HL-60 (cell line): ENCODE measurements at regions not wholly inside any gene's neighbourhood (a gene's known extent, or its start where the extent isn't known, plus 50 kb on each side); places are given as distances from the start of the nearest gene placed in this dataset.

Source experiments
- DNase-seq, 2 experiments: peaks; one replicate each; pipeline ENCODE4 v3.0.0-alpha.2; 2010 to 2020; ENCODE audit warnings: low read depth in 1 of 2, low spot score in 1 of 2
- H3K27ac ChIP-seq: fragments of 250-450 bp; sonication (Bioruptor Pico); replicated peaks from 2 replicates; pipeline ENCODE4 v1.5.1; 2020; ENCODE audit warnings: mild to moderate bottlenecking, moderate library complexity
- H3K27me3 ChIP-seq: fragments of 250-450 bp; sonication (Bioruptor Pico); 2 replicates; pipeline ENCODE4 v1.5.1; 2021; ENCODE audit warnings: mild to moderate bottlenecking, moderate library complexity; ENCODE audit not compliant: insufficient read depth, poor library complexity, severe bottlenecking
- H3K4me3 ChIP-seq: replicated peaks from 2 replicates; pipeline ENCODE4 v1.5.1; 2011; ENCODE audit warnings: mild to moderate bottlenecking, control low read depth, low read length; ENCODE audit not compliant: insufficient read depth
- GABPA ChIP-seq: IDR thresholded peaks from 2 replicates; pipeline ENCODE4 v1.6.1; 2012; ENCODE audit warnings: low read depth
- POLR2AphosphoS5 ChIP-seq: IDR thresholded peaks from 2 replicates; pipeline ENCODE4 v1.6.1; 2012; ENCODE audit warnings: low read depth
- SPI1 ChIP-seq: IDR thresholded peaks from 2 replicates; pipeline ENCODE4 v1.6.1; 2012; ENCODE audit warnings: low read depth, mild to moderate bottlenecking, borderline replicate concordance
- TF ChIP-seq, protein P1 (sequence below): IDR thresholded peaks from one replicate; pipeline ENCODE4 v1.5.1; 2011; ENCODE audit warnings: low read length, control low read depth, inconsistent platforms; ENCODE audit not compliant: insufficient read depth
- TF ChIP-seq, protein P2 (sequence below): IDR thresholded peaks from 2 replicates; pipeline ENCODE4 v1.6.1; 2012; ENCODE audit warnings: low read depth; ENCODE audit not compliant: insufficient replicate concordance

DNA sequence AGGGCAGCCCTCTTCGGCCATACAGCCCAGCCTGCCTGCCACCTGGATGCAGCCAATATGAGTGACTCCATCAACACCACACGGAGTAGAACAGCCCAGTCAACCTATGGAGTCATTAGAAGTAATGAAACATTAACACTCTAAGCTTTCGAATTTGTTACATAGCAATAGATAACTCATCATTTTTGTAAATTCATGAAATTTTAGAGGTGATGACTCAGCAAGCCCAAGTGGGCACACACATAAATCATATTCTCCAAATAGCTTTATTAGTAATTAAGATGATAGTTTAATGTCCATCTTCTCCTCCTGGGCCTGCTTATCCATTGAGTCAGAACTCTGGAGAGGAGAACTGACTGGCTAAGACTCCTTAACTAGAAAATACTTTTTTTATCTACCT, 335.0 kb upstream of the KCNH8 start:
- TF ChIP-seq POLR2AphosphoS5 (no peak), SPI1 (no peak)
- no peak overlapping the region for H3K27ac ChIP-seq
- no peak for DNase-seq
- H3K4me3 ChIP-seq = no peak overlapping the region
- no peaks in the 10 kb centered on the region for H3K27me3 ChIP-seq

DNA sequence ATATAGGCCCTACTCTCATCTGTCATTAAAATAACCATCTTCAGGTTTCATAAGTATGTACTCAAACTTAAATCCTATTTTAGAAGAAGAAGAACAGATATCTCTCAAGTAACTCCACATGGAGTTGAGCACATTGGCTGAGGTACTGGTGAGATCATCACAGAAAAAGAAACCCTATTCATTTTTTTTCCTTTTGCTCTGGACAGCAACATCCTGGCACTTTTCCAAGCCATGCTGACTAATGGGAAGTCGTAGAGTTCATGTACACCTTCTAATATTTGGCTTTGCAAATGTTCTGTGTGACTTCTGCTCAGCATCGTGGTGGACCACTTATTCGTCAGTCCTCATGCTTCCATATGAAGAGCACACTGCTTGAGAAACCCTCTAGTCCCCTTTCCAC, 336.0 kb upstream of the KCNH8 start:
- no peak overlapping the region for H3K4me3 ChIP-seq
- no peaks in the 10 kb centered on the region for H3K27me3 ChIP-seq
- no peak overlapping the region for H3K27ac ChIP-seq
- DNase-seq = no peak
- TF ChIP-seq, protein P1, sequence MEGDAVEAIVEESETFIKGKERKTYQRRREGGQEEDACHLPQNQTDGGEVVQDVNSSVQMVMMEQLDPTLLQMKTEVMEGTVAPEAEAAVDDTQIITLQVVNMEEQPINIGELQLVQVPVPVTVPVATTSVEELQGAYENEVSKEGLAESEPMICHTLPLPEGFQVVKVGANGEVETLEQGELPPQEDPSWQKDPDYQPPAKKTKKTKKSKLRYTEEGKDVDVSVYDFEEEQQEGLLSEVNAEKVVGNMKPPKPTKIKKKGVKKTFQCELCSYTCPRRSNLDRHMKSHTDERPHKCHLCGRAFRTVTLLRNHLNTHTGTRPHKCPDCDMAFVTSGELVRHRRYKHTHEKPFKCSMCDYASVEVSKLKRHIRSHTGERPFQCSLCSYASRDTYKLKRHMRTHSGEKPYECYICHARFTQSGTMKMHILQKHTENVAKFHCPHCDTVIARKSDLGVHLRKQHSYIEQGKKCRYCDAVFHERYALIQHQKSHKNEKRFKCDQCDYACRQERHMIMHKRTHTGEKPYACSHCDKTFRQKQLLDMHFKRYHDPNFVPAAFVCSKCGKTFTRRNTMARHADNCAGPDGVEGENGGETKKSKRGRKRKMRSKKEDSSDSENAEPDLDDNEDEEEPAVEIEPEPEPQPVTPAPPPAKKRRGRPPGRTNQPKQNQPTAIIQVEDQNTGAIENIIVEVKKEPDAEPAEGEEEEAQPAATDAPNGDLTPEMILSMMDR = no peak
- TF ChIP-seq, protein P2, sequence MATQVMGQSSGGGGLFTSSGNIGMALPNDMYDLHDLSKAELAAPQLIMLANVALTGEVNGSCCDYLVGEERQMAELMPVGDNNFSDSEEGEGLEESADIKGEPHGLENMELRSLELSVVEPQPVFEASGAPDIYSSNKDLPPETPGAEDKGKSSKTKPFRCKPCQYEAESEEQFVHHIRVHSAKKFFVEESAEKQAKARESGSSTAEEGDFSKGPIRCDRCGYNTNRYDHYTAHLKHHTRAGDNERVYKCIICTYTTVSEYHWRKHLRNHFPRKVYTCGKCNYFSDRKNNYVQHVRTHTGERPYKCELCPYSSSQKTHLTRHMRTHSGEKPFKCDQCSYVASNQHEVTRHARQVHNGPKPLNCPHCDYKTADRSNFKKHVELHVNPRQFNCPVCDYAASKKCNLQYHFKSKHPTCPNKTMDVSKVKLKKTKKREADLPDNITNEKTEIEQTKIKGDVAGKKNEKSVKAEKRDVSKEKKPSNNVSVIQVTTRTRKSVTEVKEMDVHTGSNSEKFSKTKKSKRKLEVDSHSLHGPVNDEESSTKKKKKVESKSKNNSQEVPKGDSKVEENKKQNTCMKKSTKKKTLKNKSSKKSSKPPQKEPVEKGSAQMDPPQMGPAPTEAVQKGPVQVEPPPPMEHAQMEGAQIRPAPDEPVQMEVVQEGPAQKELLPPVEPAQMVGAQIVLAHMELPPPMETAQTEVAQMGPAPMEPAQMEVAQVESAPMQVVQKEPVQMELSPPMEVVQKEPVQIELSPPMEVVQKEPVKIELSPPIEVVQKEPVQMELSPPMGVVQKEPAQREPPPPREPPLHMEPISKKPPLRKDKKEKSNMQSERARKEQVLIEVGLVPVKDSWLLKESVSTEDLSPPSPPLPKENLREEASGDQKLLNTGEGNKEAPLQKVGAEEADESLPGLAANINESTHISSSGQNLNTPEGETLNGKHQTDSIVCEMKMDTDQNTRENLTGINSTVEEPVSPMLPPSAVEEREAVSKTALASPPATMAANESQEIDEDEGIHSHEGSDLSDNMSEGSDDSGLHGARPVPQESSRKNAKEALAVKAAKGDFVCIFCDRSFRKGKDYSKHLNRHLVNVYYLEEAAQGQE = peak; percentile 52
- TF ChIP-seq GABPA (no peak), POLR2AphosphoS5 (no peak), SPI1 (no peak)

DNA sequence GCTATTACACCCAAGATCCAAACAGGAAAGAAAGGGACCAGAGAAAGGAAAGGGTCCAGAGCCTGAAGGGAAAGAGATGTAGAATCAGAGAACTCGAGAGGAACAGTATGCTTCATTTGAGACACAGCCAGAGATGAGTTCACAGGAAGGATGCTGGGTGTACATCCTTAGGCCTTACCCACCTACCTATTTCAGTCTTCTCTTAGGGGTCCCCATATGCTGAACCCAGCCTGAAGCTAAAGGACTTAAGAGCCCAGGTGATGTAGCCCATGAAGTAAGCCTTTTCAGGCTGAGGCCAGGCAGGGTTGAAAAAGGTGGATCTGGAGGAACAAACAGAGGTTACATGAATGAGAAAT, 338.0 kb upstream of the KCNH8 start:
- no peaks in the 10 kb centered on the region for H3K27me3 ChIP-seq
- no peak overlapping the region for H3K4me3 ChIP-seq
- DNase-seq = no peak
- no peak overlapping the region for H3K27ac ChIP-seq
- TF ChIP-seq, protein P1 = no peak
- TF ChIP-seq POLR2AphosphoS5 = no peak
- no peak for TF ChIP-seq GABPA
- TF ChIP-seq, protein P2 = no peak
- no peak for TF ChIP-seq SPI1

DNA sequence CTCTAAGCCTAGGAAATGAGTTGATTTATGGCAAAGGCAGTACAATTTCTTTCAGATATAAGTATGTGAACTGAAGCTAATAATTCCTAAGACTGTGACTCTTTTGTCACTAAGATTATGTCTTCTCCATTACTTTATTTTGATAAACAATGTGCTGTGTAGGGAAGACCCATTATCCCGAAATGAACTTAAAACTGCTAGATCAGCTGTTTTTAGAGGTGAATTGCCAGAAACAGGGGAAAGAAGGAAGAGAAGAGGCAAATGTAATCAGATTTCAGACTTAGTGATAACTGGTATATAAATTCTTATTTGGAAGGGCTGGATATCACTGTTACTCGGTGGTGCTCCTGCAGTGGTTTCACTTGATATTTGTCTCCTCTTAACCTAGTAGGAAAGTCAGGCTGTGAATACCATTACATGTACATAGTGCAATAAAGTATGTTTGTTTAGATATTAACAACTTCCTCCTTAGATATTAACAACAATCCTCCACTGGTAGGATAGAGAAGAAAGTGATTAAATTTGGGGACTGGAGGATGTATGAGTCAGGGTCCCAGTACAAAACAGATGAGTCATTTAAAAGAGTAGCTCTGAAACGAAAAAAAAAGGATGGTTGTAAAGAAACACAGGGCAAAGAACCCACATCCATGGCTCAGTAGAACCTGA, 338.5 kb upstream of the KCNH8 start:
- TF ChIP-seq, protein P1 = no peak
- TF ChIP-seq, protein P2 = no peak
- TF ChIP-seq GABPA (no peak), POLR2AphosphoS5 (no peak), SPI1 (no peak)
- no peak overlapping the region for H3K4me3 ChIP-seq
- no peak overlapping the region for H3K27ac ChIP-seq
- H3K27me3 ChIP-seq = no peaks in the 10 kb centered on the region
- DNase-seq = no peak
